ENCODE measurements at regions not wholly inside any gene's neighbourhood (a gene's known extent, or its start where the extent isn't known, plus 50 kb on each side); places are given as distances from the start of the nearest gene placed in this dataset.

- no peak for DNase-seq (ENCODE audit: extremely low spot score in 2 of 2)
- intact Hi-C loops (cut with DNase I): no loop called here
- TF ChIP-seq, protein P1, sequence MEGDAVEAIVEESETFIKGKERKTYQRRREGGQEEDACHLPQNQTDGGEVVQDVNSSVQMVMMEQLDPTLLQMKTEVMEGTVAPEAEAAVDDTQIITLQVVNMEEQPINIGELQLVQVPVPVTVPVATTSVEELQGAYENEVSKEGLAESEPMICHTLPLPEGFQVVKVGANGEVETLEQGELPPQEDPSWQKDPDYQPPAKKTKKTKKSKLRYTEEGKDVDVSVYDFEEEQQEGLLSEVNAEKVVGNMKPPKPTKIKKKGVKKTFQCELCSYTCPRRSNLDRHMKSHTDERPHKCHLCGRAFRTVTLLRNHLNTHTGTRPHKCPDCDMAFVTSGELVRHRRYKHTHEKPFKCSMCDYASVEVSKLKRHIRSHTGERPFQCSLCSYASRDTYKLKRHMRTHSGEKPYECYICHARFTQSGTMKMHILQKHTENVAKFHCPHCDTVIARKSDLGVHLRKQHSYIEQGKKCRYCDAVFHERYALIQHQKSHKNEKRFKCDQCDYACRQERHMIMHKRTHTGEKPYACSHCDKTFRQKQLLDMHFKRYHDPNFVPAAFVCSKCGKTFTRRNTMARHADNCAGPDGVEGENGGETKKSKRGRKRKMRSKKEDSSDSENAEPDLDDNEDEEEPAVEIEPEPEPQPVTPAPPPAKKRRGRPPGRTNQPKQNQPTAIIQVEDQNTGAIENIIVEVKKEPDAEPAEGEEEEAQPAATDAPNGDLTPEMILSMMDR (IDR thresholded peaks at IDR 0.05): no peak
- TF ChIP-seq POLR2A (IDR thresholded peaks at IDR 0.05): no peak
- no peak for TF ChIP-seq POLR2AphosphoS5 (IDR thresholded peaks at IDR 0.05; ENCODE audit: insufficient read depth in 1 of 2, low read depth in 1 of 2)
- Histone ChIP-seq H3K9me3 (no peaks in the 10 kb centered on the region), H3K27ac (no peak overlapping the region), H3K4me1 (peaks cover 45% of the 10 kb centered on the region), H3K27me3 (no peaks in the 10 kb centered on the region), H3K36me3 (no peaks in the 10 kb centered on the region), H3K4me3 (no peak overlapping the region)
Observed at GRCh38 chr9:108479989-108480652, 375.7 kb downstream of the ACTL7B start.

DNA sequence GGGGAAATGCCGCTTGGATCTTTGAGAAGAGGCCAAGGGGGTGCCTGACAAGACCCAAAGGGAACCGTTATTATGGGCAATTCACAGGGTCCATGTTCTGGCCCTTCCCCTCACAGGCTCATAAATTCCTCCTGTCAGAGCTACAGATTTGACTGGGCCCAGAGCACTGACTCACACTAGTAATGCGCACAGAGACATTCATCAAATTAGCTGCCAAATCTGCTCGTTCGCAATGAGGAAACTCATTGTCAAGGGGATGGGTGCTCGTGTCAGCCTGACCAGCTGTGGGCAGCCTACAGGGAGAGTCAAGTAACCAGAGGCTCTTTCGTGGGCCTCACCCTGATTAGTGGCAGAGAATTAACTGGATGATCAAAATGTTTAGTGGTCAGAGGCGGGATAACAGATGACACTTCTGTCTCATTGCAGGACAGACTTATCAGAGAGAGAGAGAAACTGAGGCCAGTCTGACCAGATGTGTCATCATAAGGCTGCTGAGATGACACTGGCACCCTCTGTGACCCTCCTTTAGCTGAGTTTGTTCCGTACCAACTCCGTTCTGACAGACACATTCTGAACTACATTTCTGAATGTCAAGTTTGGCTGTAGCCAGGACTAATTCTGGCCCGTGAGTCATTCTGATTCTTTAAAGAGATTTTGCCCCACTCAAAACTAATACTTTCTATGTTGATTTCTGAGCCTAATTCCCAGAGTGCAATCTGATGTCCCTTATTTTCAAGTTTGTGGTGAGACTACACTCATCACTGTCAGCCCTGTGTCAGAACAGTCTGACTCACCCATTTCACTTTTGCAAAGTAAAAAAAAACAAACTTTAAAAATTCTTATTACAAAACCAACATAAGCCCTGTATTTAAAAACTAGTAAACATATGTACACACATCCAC, 377.1 kb downstream of the ACTL7B start:
- H3K4me3 ChIP-seq: no peak overlapping the region
- H3K9me3 ChIP-seq: no peaks in the 10 kb centered on the region
- peak overlapping the region; percentile 78 for H3K27ac ChIP-seq
- intact Hi-C loops (cut with DNase I): no loop called here
- no peaks in the 10 kb centered on the region for H3K27me3 ChIP-seq
- no peaks in the 10 kb centered on the region for H3K36me3 ChIP-seq
- peak in 1 of 2 donors; percentile 94 for DNase-seq (ENCODE audit: extremely low spot score in 2 of 2)
- TF ChIP-seq, protein P1 (IDR thresholded peaks at IDR 0.05): peak in 1 of 3 experiments; percentile 35
- TF ChIP-seq POLR2A (IDR thresholded peaks at IDR 0.05): no peak
- TF ChIP-seq POLR2AphosphoS5 (IDR thresholded peaks at IDR 0.05; ENCODE audit: insufficient read depth in 1 of 2, low read depth in 1 of 2): peak; percentile 44 to 75
- peaks cover 59% of the 10 kb centered on the region for H3K4me1 ChIP-seq

GRCh38 chr9:108477529-108478006, 378.2 kb downstream of the ACTL7B start:
- no peak for DNase-seq (ENCODE audit: extremely low spot score in 2 of 2)
- Histone ChIP-seq H3K36me3 (no peaks in the 10 kb centered on the region), H3K4me1 (peaks cover 70% of the 10 kb centered on the region), H3K27ac (peak overlapping the region; percentile 78), H3K27me3 (no peaks in the 10 kb centered on the region), H3K9me3 (no peaks in the 10 kb centered on the region), H3K4me3 (no peak overlapping the region)
- intact Hi-C loops (cut with DNase I): no loop called here
- TF ChIP-seq POLR2AphosphoS5 (IDR thresholded peaks at IDR 0.05; ENCODE audit: insufficient read depth in 1 of 2, low read depth in 1 of 2) (peak in 1 of 2 donors; percentile 63), POLR2A (IDR thresholded peaks at IDR 0.05) (no peak)

DNA sequence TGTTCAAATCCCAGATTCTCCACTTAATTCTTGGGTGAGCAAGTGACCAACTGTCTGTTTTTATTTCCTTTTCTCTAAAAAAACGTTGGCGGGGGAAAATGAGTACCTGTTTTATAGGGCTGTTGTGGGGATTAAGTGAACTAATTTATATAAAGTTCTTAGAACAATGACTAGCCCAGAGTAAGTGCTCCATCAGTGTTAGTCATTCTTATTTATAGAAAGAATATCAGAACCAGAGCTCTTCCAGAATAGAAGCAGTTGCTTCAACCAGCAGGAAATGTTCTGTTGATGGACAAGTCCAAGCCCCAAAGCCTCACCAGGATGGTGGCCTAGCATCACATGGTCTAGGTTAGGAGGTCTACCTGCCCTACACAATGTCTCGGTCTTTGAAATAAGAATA, 379.2 kb downstream of the ACTL7B start:
- no peak overlapping the region for H3K4me3 ChIP-seq
- intact Hi-C loops (cut with DNase I): no loop called here
- no peak for TF ChIP-seq POLR2A (IDR thresholded peaks at IDR 0.05)
- TF ChIP-seq, protein P1 (IDR thresholded peaks at IDR 0.05): no peak
- peak in 1 of 2 donors; percentile 29 for TF ChIP-seq POLR2AphosphoS5 (IDR thresholded peaks at IDR 0.05; ENCODE audit: insufficient read depth in 1 of 2, low read depth in 1 of 2)
- no peak for DNase-seq (ENCODE audit: extremely low spot score in 2 of 2)
- no peaks in the 10 kb centered on the region for H3K9me3 ChIP-seq
- peak overlapping the region; percentile 78 for H3K27ac ChIP-seq
- no peaks in the 10 kb centered on the region for H3K36me3 ChIP-seq
- no peaks in the 10 kb centered on the region for H3K27me3 ChIP-seq
- H3K4me1 ChIP-seq: peaks cover 70% of the 10 kb centered on the region

DNA sequence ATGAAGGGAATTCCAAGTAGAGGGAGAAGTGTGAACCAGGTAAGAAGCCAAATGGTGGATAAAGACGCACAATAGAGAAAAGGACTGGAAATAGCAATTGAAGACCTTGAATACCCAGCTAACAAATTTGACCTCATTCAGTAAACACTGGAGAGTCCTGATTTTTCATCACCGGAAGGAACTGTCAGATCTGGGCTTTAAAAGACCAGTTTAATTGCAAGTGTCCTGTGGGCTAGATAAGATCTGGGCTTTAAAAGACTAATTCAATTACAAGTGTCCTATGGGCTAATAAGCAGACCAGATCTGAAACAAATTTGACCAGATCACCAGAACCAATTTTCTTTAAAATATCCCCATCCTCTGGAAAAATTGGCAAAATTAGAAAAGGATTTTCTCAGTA, 380.0 kb downstream of the ACTL7B start:
- TF ChIP-seq POLR2A (IDR thresholded peaks at IDR 0.05) (no peak), POLR2AphosphoS5 (IDR thresholded peaks at IDR 0.05; ENCODE audit: insufficient read depth in 1 of 2, low read depth in 1 of 2) (no peak)
- TF ChIP-seq, protein P1 (IDR thresholded peaks at IDR 0.05): no peak
- H3K4me3 ChIP-seq: no peak overlapping the region
- H3K4me1 ChIP-seq: peaks cover 70% of the 10 kb centered on the region
- no peaks in the 10 kb centered on the region for H3K9me3 ChIP-seq
- peak overlapping the region; percentile 78 for H3K27ac ChIP-seq
- no peak for DNase-seq (ENCODE audit: extremely low spot score in 2 of 2)
- no peaks in the 10 kb centered on the region for H3K36me3 ChIP-seq
- no peaks in the 10 kb centered on the region for H3K27me3 ChIP-seq
- intact Hi-C loops (cut with DNase I): no loop called here

Data from vagina (tissue), 2 donors.